ENCODE measurements at regions not wholly inside any gene's neighbourhood (a gene's known extent, or its start where the extent isn't known, plus 50 kb on each side); places are given as distances from the start of the nearest gene placed in this dataset.
"Not testable (repeated sequence)": the region's sequence is repeated elsewhere in the genome, so short reads cannot be mapped to it uniquely, and the experiment has no call there.

- DNase-seq (ENCODE audit: low read depth) = no peak
- TF ChIP-seq, protein P1, sequence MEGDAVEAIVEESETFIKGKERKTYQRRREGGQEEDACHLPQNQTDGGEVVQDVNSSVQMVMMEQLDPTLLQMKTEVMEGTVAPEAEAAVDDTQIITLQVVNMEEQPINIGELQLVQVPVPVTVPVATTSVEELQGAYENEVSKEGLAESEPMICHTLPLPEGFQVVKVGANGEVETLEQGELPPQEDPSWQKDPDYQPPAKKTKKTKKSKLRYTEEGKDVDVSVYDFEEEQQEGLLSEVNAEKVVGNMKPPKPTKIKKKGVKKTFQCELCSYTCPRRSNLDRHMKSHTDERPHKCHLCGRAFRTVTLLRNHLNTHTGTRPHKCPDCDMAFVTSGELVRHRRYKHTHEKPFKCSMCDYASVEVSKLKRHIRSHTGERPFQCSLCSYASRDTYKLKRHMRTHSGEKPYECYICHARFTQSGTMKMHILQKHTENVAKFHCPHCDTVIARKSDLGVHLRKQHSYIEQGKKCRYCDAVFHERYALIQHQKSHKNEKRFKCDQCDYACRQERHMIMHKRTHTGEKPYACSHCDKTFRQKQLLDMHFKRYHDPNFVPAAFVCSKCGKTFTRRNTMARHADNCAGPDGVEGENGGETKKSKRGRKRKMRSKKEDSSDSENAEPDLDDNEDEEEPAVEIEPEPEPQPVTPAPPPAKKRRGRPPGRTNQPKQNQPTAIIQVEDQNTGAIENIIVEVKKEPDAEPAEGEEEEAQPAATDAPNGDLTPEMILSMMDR (IDR thresholded peaks at IDR 0.05; ENCODE audit: insufficient read depth, low read depth, low read length, missing control alignments) = no peak
- no peak overlapping the region for H3K4me3 ChIP-seq (ENCODE audit: low read depth, low read length)
Measured at GRCh38 chr14:106302661-106303060, 776.3 kb downstream of the TMEM121 start.

DNA sequence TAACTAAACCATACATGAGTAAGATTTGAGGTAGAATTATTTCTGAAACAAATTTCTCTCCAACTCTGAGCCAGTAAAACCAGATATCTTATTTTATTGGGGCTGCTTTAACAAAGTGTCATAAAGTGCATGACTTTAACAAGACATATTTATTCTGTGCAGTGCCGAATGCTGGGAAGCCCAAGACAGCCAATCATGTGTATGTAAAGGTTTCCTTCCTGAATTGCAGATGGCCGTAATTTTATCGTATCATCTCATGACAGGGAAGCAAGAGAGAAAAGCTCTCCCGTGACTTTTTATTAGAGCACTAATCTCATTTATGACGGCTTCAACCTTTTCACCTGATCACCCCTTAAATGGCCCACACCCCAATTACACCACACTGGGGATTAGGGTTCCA lies 777.9 kb downstream of the TMEM121 start:
- no peak overlapping the region for H3K4me3 ChIP-seq (ENCODE audit: low read depth, low read length)
- TF ChIP-seq, protein P1 (IDR thresholded peaks at IDR 0.05; ENCODE audit: insufficient read depth, low read depth, low read length, missing control alignments) = no peak

GRCh38 chr14:106308839-106309389 lies 782.5 kb downstream of the TMEM121 start:
- peak; percentile 92 for DNase-seq (ENCODE audit: low read depth)
- TF ChIP-seq, protein P1 (IDR thresholded peaks at IDR 0.05; ENCODE audit: insufficient read depth, low read depth, low read length, missing control alignments) = peak; percentile 99
- no peak overlapping the region for H3K4me3 ChIP-seq (ENCODE audit: low read depth, low read length)

More for the DNA sequence above, 777.9 kb downstream of the TMEM121 start:
- DNase-seq (ENCODE audit: low read depth) = no peak

- TF ChIP-seq, protein P1 (IDR thresholded peaks at IDR 0.05; ENCODE audit: insufficient read depth, low read depth, low read length, missing control alignments) = no peak
- DNase-seq (ENCODE audit: low read depth) = peak; percentile 55
- no peak overlapping the region for H3K4me3 ChIP-seq (ENCODE audit: low read depth, low read length)
Measured at GRCh38 chr14:106309423-106309822, 783.0 kb downstream of the TMEM121 start.

DNA sequence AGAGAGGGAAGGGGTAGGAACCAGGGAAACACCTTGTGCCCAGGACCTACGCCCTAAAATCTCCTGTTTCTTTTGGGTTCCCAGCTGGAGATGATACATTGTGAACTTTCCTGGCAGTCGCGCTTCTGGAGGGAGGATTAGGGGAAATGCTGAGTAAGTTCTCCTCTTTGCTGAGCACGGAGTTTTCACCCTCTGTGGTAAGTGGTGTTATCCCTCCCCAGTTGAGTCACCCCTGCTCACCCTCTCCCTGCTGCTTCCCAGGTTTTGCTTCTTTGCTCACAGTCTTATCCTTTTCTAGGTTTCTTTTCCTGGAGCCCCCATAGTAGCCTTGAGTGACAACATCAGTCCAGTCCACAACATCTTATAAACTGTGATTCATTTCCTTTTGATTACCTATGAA lies 789.1 kb downstream of the TMEM121 start:
- no peak for DNase-seq (ENCODE audit: low read depth)
- TF ChIP-seq, protein P1 (IDR thresholded peaks at IDR 0.05; ENCODE audit: insufficient read depth, low read depth, low read length, missing control alignments) = no peak
- no peak overlapping the region for H3K4me3 ChIP-seq (ENCODE audit: low read depth, low read length)

DNA sequence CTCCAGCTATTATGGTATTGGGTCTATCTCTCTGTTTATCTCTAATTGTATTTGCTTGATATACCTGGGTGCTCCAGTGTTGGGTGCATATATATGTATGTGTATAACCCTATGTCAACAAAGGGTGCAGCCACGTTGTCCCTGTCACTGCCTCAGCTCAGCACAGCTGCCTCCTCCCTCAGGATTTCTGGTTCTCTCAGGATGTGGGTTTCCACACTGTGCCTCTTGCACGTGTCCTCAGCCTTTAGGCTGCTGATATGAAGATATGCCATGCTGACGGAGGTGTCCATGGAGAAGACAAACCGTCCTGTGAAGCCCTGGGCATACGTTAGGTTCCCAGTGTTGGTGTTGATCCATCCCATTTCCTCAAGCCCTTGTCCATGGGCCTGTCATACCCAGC lies 791.2 kb downstream of the TMEM121 start:
- TF ChIP-seq, protein P1 (IDR thresholded peaks at IDR 0.05; ENCODE audit: insufficient read depth, low read depth, low read length, missing control alignments) = no peak
- H3K4me3 ChIP-seq (ENCODE audit: low read depth, low read length) = no peak overlapping the region
- no peak for DNase-seq (ENCODE audit: low read depth)

GRCh38 chr14:106318700-106319099 lies 792.3 kb downstream of the TMEM121 start:
- H3K4me3 ChIP-seq (ENCODE audit: low read depth, low read length) = no peak overlapping the region
- DNase-seq (ENCODE audit: low read depth) = peak; percentile 38
- TF ChIP-seq, protein P1 (IDR thresholded peaks at IDR 0.05; ENCODE audit: insufficient read depth, low read depth, low read length, missing control alignments) = peak; percentile 55

GRCh38 chr14:106323970-106324369 lies 797.6 kb downstream of the TMEM121 start:
- peak; percentile 29 for DNase-seq (ENCODE audit: low read depth)
- not testable (repeated sequence) for H3K4me3 ChIP-seq (ENCODE audit: low read depth, low read length)
